GM12891 (cell line): ENCODE measurements at regions not wholly inside any gene's neighbourhood (a gene's known extent, or its start where the extent isn't known, plus 50 kb on each side); places are given as distances from the start of the nearest gene placed in this dataset.

Experiments used
- POLR2A ChIP-seq: IDR thresholded peaks from 2 replicates; pipeline ENCODE4 v1.6.1; 2011; ENCODE audit warnings: low read depth, low read length, control low read depth
- POLR2AphosphoS5 ChIP-seq: IDR thresholded peaks from 2 replicates; pipeline ENCODE4 v1.6.1; 2011; ENCODE audit warnings: low read depth, low read length, control low read depth
- POU2F2 ChIP-seq: IDR thresholded peaks from 2 replicates; pipeline ENCODE4 v1.6.1; 2011; ENCODE audit warnings: low read depth, mild to moderate bottlenecking, control low read depth, low read length, moderate library complexity
- SPI1 ChIP-seq: IDR thresholded peaks from 2 replicates; pipeline ENCODE4 v1.6.1; 2011; ENCODE audit warnings: low read depth, low read length, control low read depth
- TAF1 ChIP-seq: IDR thresholded peaks from 2 replicates; pipeline ENCODE4 v1.6.1; 2011; ENCODE audit warnings: low read depth, low read length, control low read depth

GRCh38 chr1:101080859-101081258 is 55.3 kb upstream of the DPH5 start:
- TF ChIP-seq SPI1 (no peak), POLR2AphosphoS5 (no peak), POLR2A (no peak), POU2F2 (no peak), TAF1 (no peak)
